ENCODE measurements at regions not wholly inside any gene's neighbourhood (a gene's known extent, or its start where the extent isn't known, plus 50 kb on each side); places are given as distances from the start of the nearest gene placed in this dataset.

DNA sequence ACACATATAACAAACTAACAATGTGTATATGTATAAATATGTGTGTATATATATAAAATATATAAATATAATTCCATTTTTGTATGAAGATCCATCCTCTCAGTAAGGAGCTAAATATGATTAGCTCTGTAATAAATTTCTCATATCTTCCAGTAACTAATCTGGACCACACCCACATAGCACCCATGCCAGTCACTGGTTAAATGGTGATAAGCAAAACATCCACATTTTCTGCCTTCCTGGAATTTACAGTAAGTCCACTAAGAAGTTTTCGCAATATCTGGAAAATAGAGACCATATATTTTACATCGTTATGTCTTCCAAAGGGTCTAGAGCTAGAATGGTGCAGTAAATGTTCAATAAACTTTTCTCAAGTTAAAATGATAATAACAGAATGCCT lies 151.5 kb upstream of the STMND1 start:
- no peak overlapping the region for H2AFZ ChIP-seq (ENCODE audit: low read depth, low read length)
- dilution Hi-C loops (cut with MboI; ENCODE audit: extremely low pct_ligation_motif_present, low sequenced_read_pairs) (no loop called here), intact Hi-C loops (cut with micrococcal nuclease) (no loop called here)
- no peaks in the 10 kb centered on the region for H3K36me3 ChIP-seq (ENCODE audit: control insufficient read depth in 2 of 2, extremely low read depth in 1 of 2, insufficient read depth in 2 of 2, low read length in 2 of 2)
- POLR2A ChIA-PET, result no interaction called here
- H3K9ac ChIP-seq (replicated peaks; ENCODE audit: extremely low read depth, insufficient read depth, low read length), result no peak overlapping the region
- no peaks in the 10 kb centered on the region for H3K9me3 ChIP-seq (replicated peaks; ENCODE audit: control insufficient read depth, insufficient read depth, low read length)
- FAIRE-seq, result no peak
- peaks cover 0 to 3% of the 10 kb centered on the region in 2 experiments for H3K27me3 ChIP-seq (ENCODE audit: control insufficient read depth in 2 of 2, insufficient read depth in 2 of 2, low read length in 2 of 2)
- H3K4me2 ChIP-seq (ENCODE audit: insufficient read depth, low read length), result no peak overlapping the region
- peaks cover 11% of the 10 kb centered on the region for H3K4me1 ChIP-seq (ENCODE audit: control insufficient read depth, extremely low read depth, insufficient read depth, low read length)
- no TSS peak for BruUV-seq (replicated peaks)
- CTCF ChIA-PET, result interaction anchor here (1.9 to 6.8 kb wide), 2 partner anchors 13 to 14 kb away, joined by 4 to 41 read pairs; no protein-coding TSS in a partner anchor
- no peak overlapping the region for H3K4me3 ChIP-seq (replicated peaks in 1 of 3; ENCODE audit: insufficient read depth in 1 of 3, low read depth in 1 of 3, low read length in 3 of 3)
- no peak for DNase-seq (ENCODE audit: low read depth, low spot score)
- no peaks in the 10 kb centered on the region for H3K9me1 ChIP-seq (replicated peaks; ENCODE audit: control insufficient read depth, extremely low read depth, insufficient read depth, low read length)
- no peaks in the 10 kb centered on the region for H4K20me1 ChIP-seq (replicated peaks; ENCODE audit: control insufficient read depth, extremely low read depth, insufficient read depth, low read length)
- no peak overlapping the region for H3K27ac ChIP-seq (ENCODE audit: insufficient read depth, low read depth, low read length)
- no peaks in the 10 kb centered on the region for H3K79me2 ChIP-seq (ENCODE audit: control insufficient read depth, insufficient read depth, low read length)
- no peak for TF ChIP-seq POLR2A (IDR thresholded peaks at IDR 0.05; ENCODE audit: low read depth, low read length)
- no peak for TF ChIP-seq MYC (IDR thresholded peaks at IDR 0.05; ENCODE audit: low read depth, low read length)
- TF ChIP-seq, protein P1, sequence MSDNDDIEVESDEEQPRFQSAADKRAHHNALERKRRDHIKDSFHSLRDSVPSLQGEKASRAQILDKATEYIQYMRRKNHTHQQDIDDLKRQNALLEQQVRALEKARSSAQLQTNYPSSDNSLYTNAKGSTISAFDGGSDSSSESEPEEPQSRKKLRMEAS (IDR thresholded peaks at IDR 0.05; ENCODE audit: insufficient read depth, insufficient read length), result no peak
- TF ChIP-seq EZH2 (IDR thresholded peaks at IDR 0.05; ENCODE audit: borderline replicate concordance, low read depth, low read length, severe bottlenecking), result no peak
- TF ChIP-seq POLR2AphosphoS5 (IDR thresholded peaks at IDR 0.05; ENCODE audit: insufficient read depth, low read depth, low read length), result no peak
- TF ChIP-seq, protein P2, sequence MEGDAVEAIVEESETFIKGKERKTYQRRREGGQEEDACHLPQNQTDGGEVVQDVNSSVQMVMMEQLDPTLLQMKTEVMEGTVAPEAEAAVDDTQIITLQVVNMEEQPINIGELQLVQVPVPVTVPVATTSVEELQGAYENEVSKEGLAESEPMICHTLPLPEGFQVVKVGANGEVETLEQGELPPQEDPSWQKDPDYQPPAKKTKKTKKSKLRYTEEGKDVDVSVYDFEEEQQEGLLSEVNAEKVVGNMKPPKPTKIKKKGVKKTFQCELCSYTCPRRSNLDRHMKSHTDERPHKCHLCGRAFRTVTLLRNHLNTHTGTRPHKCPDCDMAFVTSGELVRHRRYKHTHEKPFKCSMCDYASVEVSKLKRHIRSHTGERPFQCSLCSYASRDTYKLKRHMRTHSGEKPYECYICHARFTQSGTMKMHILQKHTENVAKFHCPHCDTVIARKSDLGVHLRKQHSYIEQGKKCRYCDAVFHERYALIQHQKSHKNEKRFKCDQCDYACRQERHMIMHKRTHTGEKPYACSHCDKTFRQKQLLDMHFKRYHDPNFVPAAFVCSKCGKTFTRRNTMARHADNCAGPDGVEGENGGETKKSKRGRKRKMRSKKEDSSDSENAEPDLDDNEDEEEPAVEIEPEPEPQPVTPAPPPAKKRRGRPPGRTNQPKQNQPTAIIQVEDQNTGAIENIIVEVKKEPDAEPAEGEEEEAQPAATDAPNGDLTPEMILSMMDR (IDR thresholded peaks at IDR 0.05; ENCODE audit: extremely low read depth in 1 of 2, insufficient read depth in 1 of 2, low read depth in 1 of 2, low read length in 2 of 2), result no peak
- no peak for TF ChIP-seq GATA2 (IDR thresholded peaks at IDR 0.05; ENCODE audit: insufficient read depth, insufficient read length, low read depth, low read length)
- TF ChIP-seq JUN (IDR thresholded peaks at IDR 0.05; ENCODE audit: borderline replicate concordance, insufficient read depth, insufficient read length, low read depth), result no peak
- TF ChIP-seq FOS (IDR thresholded peaks at IDR 0.05; ENCODE audit: borderline replicate concordance, insufficient read depth, low read length), result no peak

Data from endothelial cell of umbilical vein (primary cell).